ENCODE measurements at regions not wholly inside any gene's neighbourhood (a gene's known extent, or its start where the extent isn't known, plus 50 kb on each side); places are given as distances from the start of the nearest gene placed in this dataset.
"Not testable (repeated sequence)": the region's sequence is repeated elsewhere in the genome, so short reads cannot be mapped to it uniquely, and the experiment has no call there.

- DNase-seq, result no peak
Observed at GRCh38 chr4:123501733-123502132, 105.1 kb downstream of the SPRY1 start.

DNA sequence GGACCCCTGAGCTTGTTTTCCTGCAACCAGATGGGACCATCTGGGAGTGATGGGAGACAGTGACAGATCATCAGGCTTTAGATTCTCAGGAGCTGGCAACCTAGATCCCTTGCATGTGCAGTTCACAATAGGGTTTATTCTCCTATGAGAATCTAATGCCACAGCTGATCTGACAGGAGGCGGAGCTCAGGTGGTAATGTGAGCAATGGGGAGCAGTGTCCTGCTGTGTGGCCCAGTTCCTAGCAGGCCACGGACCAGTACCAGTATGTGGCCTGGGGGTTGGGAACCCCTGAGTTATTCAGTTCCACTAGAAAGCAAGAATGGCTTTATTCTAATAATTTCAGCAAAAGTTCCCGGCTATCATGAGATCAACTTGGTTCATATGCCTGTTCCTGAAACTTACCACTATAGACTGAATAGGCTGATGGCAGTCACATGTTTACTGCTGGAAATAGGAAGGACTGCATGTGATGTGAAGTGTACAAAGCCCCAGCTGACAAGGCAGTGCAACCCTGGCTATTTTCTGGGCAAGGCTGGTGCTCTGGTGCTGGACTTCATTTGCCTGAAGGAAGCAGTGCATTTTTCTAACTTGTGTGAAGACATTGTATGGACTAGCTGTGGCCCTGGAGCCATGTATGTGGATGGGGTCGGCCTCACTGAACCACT, 107.2 kb downstream of the SPRY1 start:
- no peak for DNase-seq

GRCh38 chr4:123505095-123506010, 108.8 kb downstream of the SPRY1 start:
- peak; percentile 80 for DNase-seq

- peak; percentile 10 for DNase-seq
Observed at GRCh38 chr4:123506011-123506695, 109.6 kb downstream of the SPRY1 start.

DNA sequence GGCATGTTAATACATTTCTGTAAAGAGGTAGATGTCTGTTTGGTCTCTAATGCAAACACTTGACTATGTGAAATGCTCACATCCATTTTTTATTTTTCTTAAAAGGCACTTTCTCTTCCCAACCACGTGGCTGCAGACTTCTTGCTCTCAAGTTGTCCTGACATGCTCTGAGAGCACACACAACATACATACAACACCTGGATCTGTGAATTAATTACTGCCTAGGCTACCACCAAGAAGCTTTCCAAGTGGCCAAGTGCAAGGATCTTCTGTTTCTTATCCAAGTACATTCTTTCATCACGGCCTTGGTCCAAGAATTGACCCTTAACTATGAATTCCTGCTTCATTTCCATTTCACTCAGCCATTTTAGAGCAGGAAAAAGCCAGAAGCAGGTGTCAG, 110.8 kb downstream of the SPRY1 start:
- DNase-seq, result no peak

DNA sequence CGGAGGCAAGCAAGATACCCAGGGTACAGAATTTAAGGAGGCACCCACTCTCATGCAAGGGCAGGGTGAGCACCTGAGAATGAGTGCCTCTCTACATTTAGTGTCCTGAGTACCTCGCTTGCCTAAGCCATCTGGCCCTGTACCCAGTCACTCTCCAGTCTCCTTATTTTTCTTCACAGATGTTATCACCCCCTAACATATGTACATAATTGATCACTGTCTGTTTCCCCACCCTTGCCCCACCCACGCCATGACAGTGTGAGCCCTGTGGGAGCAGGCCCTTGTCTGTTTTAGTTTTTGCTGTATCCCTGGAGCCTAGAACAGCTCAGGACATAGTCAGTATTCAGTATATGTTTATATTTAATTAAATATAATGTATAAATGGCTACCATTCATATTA, 113.6 kb downstream of the SPRY1 start:
- no peak for DNase-seq

- no peak for DNase-seq
Observed at GRCh38 chr4:123510659-123511058, 114.1 kb downstream of the SPRY1 start.

DNA sequence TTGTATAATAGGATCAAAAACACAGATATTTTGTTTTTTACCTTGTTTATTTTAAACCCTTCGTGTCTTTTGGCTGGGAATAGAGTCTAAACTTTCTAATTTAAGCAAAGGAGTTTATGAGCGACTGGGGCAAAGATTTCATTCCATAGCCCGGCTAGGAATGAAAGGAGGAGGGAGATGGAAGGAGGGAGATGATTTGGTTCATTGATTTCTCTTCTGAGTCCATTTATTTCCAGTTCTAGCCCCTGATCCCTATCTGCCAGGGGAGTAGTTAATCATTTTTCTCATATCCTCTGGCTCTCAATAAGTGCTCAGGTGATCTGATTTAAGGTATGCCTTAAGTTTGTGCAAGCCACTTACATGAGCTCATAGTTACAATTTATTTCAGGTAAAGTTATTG, 120.0 kb downstream of the SPRY1 start:
- DNase-seq, result no peak

GRCh38 chr4:123517176-123517575, 120.6 kb downstream of the SPRY1 start:
- no peak for DNase-seq

DNA sequence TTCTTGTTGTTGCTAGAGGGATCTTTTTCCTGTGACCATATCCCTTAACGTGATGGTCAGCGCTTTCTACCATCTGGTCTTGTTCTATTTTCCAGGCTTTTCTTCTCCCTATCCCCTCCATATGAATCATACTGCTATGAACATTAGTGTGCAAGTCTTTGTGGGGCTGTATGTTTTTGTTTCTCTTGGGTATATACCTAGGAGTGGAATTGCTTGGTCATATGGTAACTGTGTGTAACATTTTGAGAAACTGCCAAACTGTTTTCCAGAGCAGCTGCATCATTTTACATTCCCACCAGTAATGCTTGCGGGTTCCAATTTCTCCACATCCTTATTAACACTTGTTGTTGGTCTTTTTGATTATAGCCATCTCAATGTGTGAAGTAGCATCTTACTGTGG, 121.4 kb downstream of the SPRY1 start:
- no peak for DNase-seq

DNA sequence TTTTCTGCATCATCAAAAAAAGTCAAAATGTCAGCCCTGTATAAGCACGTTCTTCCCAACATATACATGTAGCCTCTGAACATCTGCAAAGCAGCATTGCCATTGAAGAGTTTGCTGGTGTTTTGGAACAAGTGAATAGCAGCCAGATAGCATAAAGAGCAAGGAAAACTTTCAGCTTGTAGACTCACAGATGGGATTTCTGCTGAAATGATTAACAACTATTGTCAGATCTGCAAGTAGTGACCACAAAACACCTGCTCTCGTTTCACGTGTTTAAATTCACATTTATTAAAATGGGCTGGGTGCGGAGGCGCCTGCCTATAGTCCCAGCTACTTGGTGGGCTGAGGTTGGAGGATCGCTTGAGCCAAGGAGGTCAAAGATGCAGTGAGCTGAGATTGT, 123.7 kb downstream of the SPRY1 start:
- DNase-seq, result no peak

DNA sequence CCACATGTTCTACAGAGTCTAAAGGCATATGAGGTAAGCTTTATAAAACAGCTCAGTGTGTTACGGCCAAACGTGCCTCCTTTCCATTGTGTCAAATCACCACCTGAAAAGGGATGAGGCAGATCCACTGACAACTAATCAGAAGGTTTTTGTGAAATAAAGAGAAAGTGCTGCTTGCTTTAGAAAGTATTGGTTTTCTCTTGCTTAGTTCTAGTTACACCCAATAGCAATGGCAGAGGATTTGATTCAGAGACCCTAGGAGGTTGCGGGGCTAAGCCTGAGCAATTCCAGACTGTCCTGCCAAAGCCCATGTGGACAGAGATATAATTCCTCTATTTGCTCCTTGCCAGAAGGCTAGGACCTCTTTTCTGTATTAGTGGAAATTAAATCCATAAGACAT, 125.5 kb downstream of the SPRY1 start:
- no peak for DNase-seq

DNA sequence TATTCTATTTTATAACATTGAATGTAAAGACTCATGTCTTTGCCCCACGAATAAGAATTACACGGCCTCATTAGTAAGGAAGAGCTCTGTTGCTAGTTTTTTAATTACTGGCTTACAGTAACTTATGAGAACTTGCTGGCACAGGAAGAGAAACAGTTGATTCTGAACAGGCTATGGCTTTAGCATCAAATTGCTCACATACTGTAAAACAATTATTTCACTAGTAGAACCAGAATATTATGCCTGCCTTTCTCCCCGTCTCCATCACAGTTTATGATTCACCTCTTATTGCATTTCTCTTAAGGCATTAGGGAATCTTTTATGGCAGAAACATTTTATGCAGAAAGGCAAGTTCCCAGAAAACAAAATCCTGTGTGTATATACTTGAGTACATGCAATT, 126.1 kb downstream of the SPRY1 start:
- no peak for DNase-seq

DNA sequence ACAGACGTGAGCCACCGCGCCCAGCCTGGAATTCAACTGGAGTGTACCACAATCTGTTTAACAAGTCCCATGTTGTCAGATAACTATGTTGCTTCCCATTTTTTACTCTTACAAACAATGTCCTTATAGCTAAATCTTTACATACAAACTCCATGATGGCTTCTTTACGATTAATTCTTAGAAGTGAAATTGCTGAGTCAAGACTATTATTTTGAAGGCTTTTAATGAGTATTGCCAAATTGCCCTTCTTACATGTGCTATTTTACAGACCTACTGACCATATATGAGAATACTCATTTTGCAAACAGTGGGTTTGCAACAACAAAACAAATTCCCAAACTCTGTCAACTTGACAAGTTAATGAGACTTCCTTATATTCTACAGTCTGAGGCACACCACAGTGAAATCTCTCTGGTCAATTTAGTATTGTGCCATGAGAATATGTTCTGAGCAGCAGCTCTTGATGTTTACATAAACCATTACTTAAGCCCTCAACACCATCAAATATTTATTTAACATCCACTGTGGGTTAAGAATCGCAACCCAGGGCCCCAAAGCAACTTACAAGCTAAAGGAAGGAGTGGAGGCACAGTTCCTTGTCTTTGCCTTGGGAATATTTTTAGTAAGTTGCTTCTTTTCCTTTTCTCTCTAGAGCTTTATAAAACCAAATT, 128.5 kb downstream of the SPRY1 start:
- DNase-seq, result no peak

DNA sequence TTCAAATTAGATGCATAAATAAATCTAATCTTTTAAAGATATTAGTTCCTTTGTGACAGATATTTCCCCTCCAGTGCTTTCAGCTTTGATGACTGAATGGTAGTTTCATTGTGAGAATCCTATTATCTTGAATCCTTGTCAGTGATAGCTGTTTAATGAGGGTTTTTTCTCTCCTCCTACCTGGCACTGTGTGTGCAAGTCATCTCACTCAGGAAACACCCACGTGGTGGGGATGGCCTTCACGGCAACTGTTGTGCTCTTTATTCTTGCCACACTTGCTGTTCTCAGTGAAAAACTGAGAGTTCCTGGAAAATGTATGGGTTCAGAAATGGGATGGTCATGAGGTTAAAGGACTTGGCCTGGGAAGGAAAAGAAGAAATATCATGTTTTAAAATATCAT, 129.9 kb downstream of the SPRY1 start:
- no peak for DNase-seq

DNA sequence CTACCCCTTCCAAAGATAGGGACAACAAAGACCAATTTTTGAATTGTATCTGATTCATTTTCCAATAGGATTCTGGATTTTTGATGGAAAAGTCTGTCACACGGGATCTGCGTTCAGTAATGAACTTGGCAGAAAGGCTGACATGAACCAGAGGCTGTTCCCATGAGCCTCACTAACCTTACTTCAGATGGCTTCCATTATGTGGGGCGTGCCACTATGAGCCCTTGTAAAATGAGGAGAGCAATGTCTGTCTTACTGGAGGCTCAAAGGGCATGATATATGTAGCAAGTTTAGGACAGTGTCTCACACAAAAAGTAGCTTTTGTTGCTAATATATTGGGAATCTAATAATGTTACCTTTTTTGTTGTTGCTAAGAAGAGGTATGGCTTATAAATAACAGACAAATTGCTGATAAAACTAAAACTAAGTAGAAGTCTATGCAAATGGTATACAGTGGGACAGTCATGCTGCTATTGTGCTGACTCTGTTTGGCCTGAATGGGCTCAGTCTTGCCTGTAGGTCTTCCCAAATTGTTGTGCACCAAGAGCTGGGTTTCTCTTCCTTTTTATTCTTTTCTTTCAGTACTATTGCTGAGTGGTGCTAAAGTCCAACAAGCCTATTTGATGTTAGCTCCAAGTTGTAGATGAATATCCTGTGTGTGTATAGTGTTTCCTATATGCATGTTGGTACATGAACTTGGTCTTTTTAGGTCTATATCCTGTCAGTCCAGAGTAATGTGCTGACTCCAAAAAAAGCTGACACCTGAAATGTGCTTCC, 132.1 kb downstream of the SPRY1 start:
- DNase-seq, result no peak

DNA sequence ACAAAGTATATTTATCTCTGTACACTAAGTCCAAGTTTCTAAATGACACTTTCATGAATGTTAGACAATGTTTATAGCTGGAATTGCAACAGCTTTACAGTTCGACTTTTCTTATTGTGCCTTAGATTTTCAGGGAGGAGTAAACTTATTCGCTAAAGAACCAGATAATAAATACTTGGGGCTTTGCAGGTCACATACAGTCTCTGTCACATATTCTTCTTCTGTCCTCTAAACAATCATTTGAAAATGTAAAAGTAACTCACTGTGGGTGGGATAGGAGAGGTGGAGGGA, 132.6 kb downstream of the SPRY1 start:
- DNase-seq, result no peak

- no peak for DNase-seq
Observed at GRCh38 chr4:123530357-123530756, 133.8 kb downstream of the SPRY1 start.

GRCh38 chr4:123535037-123535748, 138.6 kb downstream of the SPRY1 start:
- no peak for DNase-seq

DNA sequence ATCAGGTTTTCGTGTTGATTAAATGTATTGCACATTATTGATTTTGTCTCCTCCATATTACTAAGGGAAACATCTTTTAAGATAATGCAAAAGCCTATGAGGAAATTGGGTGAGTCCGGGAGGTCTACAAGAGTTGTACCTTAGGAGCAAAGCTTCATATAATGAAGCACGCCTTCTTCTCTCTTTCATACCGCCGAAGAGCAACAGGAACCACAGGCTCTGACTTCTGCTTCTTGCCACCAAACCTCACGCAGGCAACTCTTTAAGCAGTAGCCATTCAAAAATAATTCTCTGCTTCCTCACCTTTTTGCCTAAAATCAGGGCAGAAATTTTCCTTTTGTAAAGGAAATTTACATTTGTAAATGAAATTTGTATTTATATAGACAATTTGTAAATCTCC, 139.6 kb downstream of the SPRY1 start:
- no peak for DNase-seq

DNA sequence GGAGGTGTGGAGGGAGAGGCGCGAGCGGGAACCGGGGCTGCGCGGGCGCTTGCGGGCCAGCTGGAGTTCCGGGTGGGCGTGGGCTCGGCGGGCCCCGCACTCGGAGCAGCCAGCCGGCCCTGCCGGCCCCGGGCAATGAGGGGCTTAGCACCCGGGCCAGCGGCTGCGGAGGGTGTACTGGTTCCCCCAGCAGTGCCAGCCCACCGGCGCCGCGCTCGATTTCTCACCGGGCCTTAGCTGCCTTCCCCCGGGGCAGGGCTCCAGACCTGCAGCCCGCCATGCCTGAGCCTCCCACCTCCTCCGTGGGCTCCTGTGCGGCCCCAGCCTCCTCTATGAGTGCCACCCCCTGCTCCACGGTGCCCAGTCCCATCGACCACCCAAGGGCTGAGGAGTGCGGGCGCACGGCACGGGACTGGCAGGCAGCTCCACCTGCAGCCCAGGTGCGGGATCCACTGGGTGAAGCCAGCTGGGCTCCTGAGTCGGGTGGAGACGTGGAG, 141.4 kb downstream of the SPRY1 start:
- DNase-seq, result not testable (repeated sequence)

All from SHP77 treated with DMSO at 0.1 percent for 48 hours (cell line).